ENCODE measurements at regions not wholly inside any gene's neighbourhood (a gene's known extent, or its start where the extent isn't known, plus 50 kb on each side); places are given as distances from the start of the nearest gene placed in this dataset.

GRCh38 chr3:153666991-153667740, 454.0 kb upstream of the ARHGEF26 start:
- in situ Hi-C loops (cut with MboI) (no loop called here), intact Hi-C loops (cut with micrococcal nuclease; ENCODE audit: unreplicated experiment) (no loop called here)
- DNase-seq (ENCODE audit: low read depth, low spot score) (no peak), ATAC-seq (no peak), FAIRE-seq (no peak)
- TF ChIP-seq RELA (IDR thresholded peaks at IDR 0.05; ENCODE audit: borderline replicate concordance, partially characterized antibody) (no peak), CHD2 (IDR thresholded peaks at IDR 0.05; ENCODE audit: borderline replicate concordance, low read depth, low read length) (no peak), SRF (IDR thresholded peaks at IDR 0.05; ENCODE audit: low read depth in 2 of 2, low read length in 2 of 2) (no peak)
- Histone ChIP-seq H3K4me1 (ENCODE audit: control insufficient read depth, insufficient read depth, low read length) (no peaks in the 10 kb centered on the region), H2AFZ (ENCODE audit: control insufficient read depth, low read depth, low read length) (no peak overlapping the region), H3K27ac (ENCODE audit: control insufficient read depth, insufficient read depth) (no peak overlapping the region), H3K9ac (ENCODE audit: control insufficient read depth, insufficient read depth, low read length) (no peak overlapping the region), H3K4me2 (ENCODE audit: control insufficient read depth, insufficient read depth) (no peak overlapping the region), H3K79me2 (ENCODE audit: control insufficient read depth, insufficient read depth, low read length) (no peaks in the 10 kb centered on the region), H3K4me3 (no peak overlapping the region), H4K20me1 (ENCODE audit: control insufficient read depth, insufficient read depth) (no peaks in the 10 kb centered on the region), H3K36me3 (ENCODE audit: control insufficient read depth in 2 of 2, insufficient read depth in 2 of 2, low read length in 1 of 2) (no peaks in the 10 kb centered on the region), H3K9me3 (replicated peaks; ENCODE audit: control insufficient read depth, insufficient read depth, low read length) (no peaks in the 10 kb centered on the region), H3K27me3 (replicated peaks in 1 of 2; ENCODE audit: control insufficient read depth in 2 of 2, insufficient read depth in 2 of 2, low read length in 1 of 2) (no peaks in the 10 kb centered on the region)
- WGBS (ENCODE audit: insufficient coverage, insufficient replicate concordance, low lambda C conversion rate, missing lambda C conversion rate), result 64% methylated on average over 7 of the region's 7 CpGs
- SMC1A ChIA-PET (ENCODE audit: uncharacterized antibody, unreplicated experiment), result interaction anchor here (0.6 kb wide), 1 partner anchor 38 kb away, joined by 3 read pairs; no protein-coding TSS in a partner anchor
- BruUV-seq (replicated peaks), result no TSS peak
- RAD21 ChIA-PET (ENCODE audit: unreplicated experiment), result no interaction called here
- CTCF ChIA-PET, result no interaction called here
- POLR2A ChIA-PET, result no interaction called here

GRCh38 chr3:153669527-153669926, 451.7 kb upstream of the ARHGEF26 start:
- WGBS (ENCODE audit: insufficient coverage, insufficient replicate concordance, low lambda C conversion rate, missing lambda C conversion rate), result 56% methylated on average over 3 of the region's 3 CpGs
- Histone ChIP-seq H4K20me1 (ENCODE audit: control insufficient read depth, insufficient read depth) (no peaks in the 10 kb centered on the region), H2AFZ (ENCODE audit: control insufficient read depth, low read depth, low read length) (no peak overlapping the region), H3K79me2 (ENCODE audit: control insufficient read depth, insufficient read depth, low read length) (no peaks in the 10 kb centered on the region), H3K27me3 (replicated peaks in 1 of 2; ENCODE audit: control insufficient read depth in 2 of 2, insufficient read depth in 2 of 2, low read length in 1 of 2) (no peaks in the 10 kb centered on the region), H3K27ac (ENCODE audit: control insufficient read depth, insufficient read depth) (no peak overlapping the region), H3K9ac (ENCODE audit: control insufficient read depth, insufficient read depth, low read length) (no peak overlapping the region), H3K4me3 (no peak overlapping the region), H3K36me3 (ENCODE audit: control insufficient read depth in 2 of 2, insufficient read depth in 2 of 2, low read length in 1 of 2) (no peaks in the 10 kb centered on the region), H3K4me2 (ENCODE audit: control insufficient read depth, insufficient read depth) (no peak overlapping the region), H3K9me3 (replicated peaks; ENCODE audit: control insufficient read depth, insufficient read depth, low read length) (no peaks in the 10 kb centered on the region), H3K4me1 (ENCODE audit: control insufficient read depth, insufficient read depth, low read length) (no peaks in the 10 kb centered on the region)
- intact Hi-C loops (cut with micrococcal nuclease; ENCODE audit: unreplicated experiment) (no loop called here), in situ Hi-C loops (cut with MboI) (no loop called here)
- ChIA-PET RAD21 (ENCODE audit: unreplicated experiment) (no interaction called here), POLR2A (no interaction called here), CTCF (no interaction called here), SMC1A (ENCODE audit: uncharacterized antibody, unreplicated experiment) (no interaction called here)
- no peak for TF ChIP-seq SIX5 (IDR thresholded peaks at IDR 0.05; ENCODE audit: low read depth, low read length, severe bottlenecking)
- no peak for TF ChIP-seq TBL1XR1 (IDR thresholded peaks at IDR 0.05; ENCODE audit: low read depth, low read length)
- no peak for TF ChIP-seq SMAD5 (IDR thresholded peaks at IDR 0.05; ENCODE audit: low read depth)
- TF ChIP-seq FOXM1 (IDR thresholded peaks at IDR 0.05; ENCODE audit: low read depth, low read length), result no peak
- no peak for TF ChIP-seq CHD1 (IDR thresholded peaks at IDR 0.05; ENCODE audit: low read depth, low read length)
- TF ChIP-seq POLR2AphosphoS5 (IDR thresholded peaks at IDR 0.05; ENCODE audit: low read length), result no peak
- TF ChIP-seq NFXL1 (IDR thresholded peaks at IDR 0.05; ENCODE audit: borderline replicate concordance), result no peak
- no peak for TF ChIP-seq E4F1 (IDR thresholded peaks at IDR 0.05; ENCODE audit: borderline replicate concordance, partially characterized antibody)
- no peak for TF ChIP-seq NFYB (IDR thresholded peaks at IDR 0.05; ENCODE audit: insufficient read depth, low read depth, low read length)
- no peak for TF ChIP-seq EGR1 (IDR thresholded peaks at IDR 0.05; ENCODE audit: borderline replicate concordance in 1 of 2, low read depth in 2 of 2, low read length in 2 of 2)
- no TSS peak for BruUV-seq (replicated peaks)
- peak; percentile 25; the same call in 1 of the 3 replicates for ATAC-seq
- no peak for FAIRE-seq
- DNase-seq (ENCODE audit: low read depth, low spot score), result no peak

Data from GM12878 (cell line).